Heart left ventricle (tissue), 16 donors: ENCODE measurements at regions not wholly inside any gene's neighbourhood (a gene's known extent, or its start where the extent isn't known, plus 50 kb on each side); places are given as distances from the start of the nearest gene placed in this dataset.

Experiments used
- ATAC-seq, 4 donors: fragments of 200-7000 bp; cut with Tn5 transposase; one replicate each; pipeline ENCODE4 v1.9.1; 2020 to 2022; ENCODE audit warnings: moderate library complexity in 4 of 4, mild to moderate bottlenecking in 3 of 4, moderate number of reproducible peaks in 1 of 4
- DNase-seq, 5 donors: peaks; one replicate each; pipeline ENCODE4 v3.0.0-alpha.2; 2020
- H3K27ac ChIP-seq, 12 donors: fragments of 200-600 bp; sonication (generic) in 4 of 12; one replicate each; pipeline versions ENCODE4 v1.5.0 to v1.8.0; 2016 to 2022; ENCODE audit warnings: mild to moderate bottlenecking in 2 of 12
- H3K27me3 ChIP-seq, 9 donors: fragments of 200-600 bp; sonication (generic) in 2 of 9; one replicate each; pipeline versions ENCODE4 v1.5.1 to v1.8.0; 2016 to 2022; ENCODE audit warnings: mild to moderate bottlenecking in 3 of 9
- H3K36me3 ChIP-seq, 9 donors: fragments of 200-600 bp; sonication (generic) in 2 of 9; one replicate each; pipeline versions ENCODE4 v1.5.0 to v1.8.0; 2018 to 2022; ENCODE audit warnings: mild to moderate bottlenecking in 2 of 9
- H3K4me1 ChIP-seq, 12 donors: fragments of 200-600 bp; sonication (generic) in 4 of 12; one replicate each; pipeline versions ENCODE4 v1.5.0 to v1.8.0; 2016 to 2022; ENCODE audit warnings: mild to moderate bottlenecking in 3 of 12
- H3K4me3 ChIP-seq, 12 donors: fragments of 200-600 bp; sonication (generic) in 4 of 12; one replicate each; pipeline versions ENCODE4 v1.5.0 to v1.8.0; 2017 to 2022; ENCODE audit warnings: mild to moderate bottlenecking in 9 of 12, moderate library complexity in 4 of 12
- H3K9me3 ChIP-seq, 12 donors: fragments of 200-600 bp; sonication (generic) in 4 of 12; one replicate each; pipeline versions ENCODE4 v1.5.0 to v1.8.0; 2016 to 2022; ENCODE audit warnings: mild to moderate bottlenecking in 1 of 12
- POLR2A ChIP-seq, 2 donors: fragments of 450-650 bp; IDR thresholded peaks; one replicate each; pipeline ENCODE4 v1.6.1; 2017; ENCODE audit warnings: antibody characterized with exemption in 2 of 2, mild to moderate bottlenecking in 2 of 2, moderate library complexity in 2 of 2
- WGBS, 4 donors: extraction: QIAGEN DNeasy Blood & Tissue Kit in 2 of 4; methylation state at CpG; one replicate each; pipeline versions ENCODE4 v1.1.5 to v1.1.7; 2013 to 2018; 5-methylcytosine and 5-hydroxymethylcytosine counted together
- intact Hi-C, 10 donors: fragments of 100-400 bp; cut with DNase I; formaldehyde crosslinking; loops; one replicate each; pipeline versions ENCODE4 v1.11.1 to v1.14.2; 2022
- TF ChIP-seq, protein P1 (sequence below), 12 donors: fragments of 200-600 bp; sonication (generic) in 4 of 12; IDR thresholded peaks; one replicate each; pipeline versions ENCODE4 v1.5.0 to v1.8.0; 2018 to 2022; ENCODE audit warnings: antibody characterized with exemption in 12 of 12, mild to moderate bottlenecking in 5 of 12
- donor health status: ischemic (EF 13 %, LVEDD 7.1; RV severe dilation, severe dysfunction).
- donor health status: healthy with polysubstance abuse.
- donor health status: DM: no; HTN: yes; CAD: no.
- donor health status: DM: no; HTN: no; CAD: no.
- donor health status: ischemic (EF 25% LVEDD 6.9; RV normal size, moderate dysfunction).
- donor health status: ischemic (EF 25% LVEDD 5.7; RV mildly dilated, moderate dysfunction).
- donor health status: healthy.
- donor health status: DM: yes; HTN: yes; CAD: no.
- donor health status: ischemic (EF 35%, LVEDD 5.7; RV mildly dilated, moderate dysfunction).
- donor health status: nonischemic (EF 11% LVEDD 7.7; RV severe dilation, severe dysfunction).
- donor health status: DM: yes; HTN: yes; CAD: no.
- donor health status: PGD.
- donor health status: ischemic (EF 29% LVEDD 5.4; RV normal size, mild dysfunction).
- donor health status: nonischemic (EF 23%, LVEDD 6.1; RV moderate dilation, normal function).

DNA sequence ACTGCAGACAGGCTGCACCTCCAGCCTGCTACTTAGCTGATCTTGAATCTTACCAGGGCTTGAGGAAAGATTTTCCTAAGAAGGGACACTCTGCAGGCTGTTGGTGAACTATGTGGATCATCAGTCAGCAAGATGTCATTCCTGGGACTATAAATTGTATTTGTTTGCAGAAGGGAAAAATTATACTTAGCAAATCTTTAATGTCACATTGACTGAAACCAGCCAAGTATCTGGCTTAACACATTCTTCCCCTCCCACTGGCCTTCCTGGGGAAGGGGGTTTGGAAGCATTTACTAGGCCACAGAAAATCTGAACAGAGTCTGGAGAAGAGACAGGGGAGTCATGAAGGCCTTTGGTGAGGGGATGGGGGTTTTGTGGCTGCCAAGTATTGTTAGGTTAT is 156.7 kb upstream of the EOLA2 start:
- H3K27me3 ChIP-seq = peaks cover 0 to 7% (median 0%) of the 10 kb centered on the region in 9 donors
- H3K9me3 ChIP-seq = no peaks in the 10 kb centered on the region
- H3K36me3 ChIP-seq = no peaks in the 10 kb centered on the region
- no peak overlapping the region for H3K27ac ChIP-seq
- DNase-seq (no peak), ATAC-seq (no peak)
- intact Hi-C loops = no loop called here
- H3K4me1 ChIP-seq = peaks cover 0 to 10% (median 0%) of the 10 kb centered on the region in 12 donors
- H3K4me3 ChIP-seq = no peak overlapping the region
- TF ChIP-seq POLR2A (IDR thresholded peaks at IDR 0.05) = no peak
- TF ChIP-seq, protein P1, sequence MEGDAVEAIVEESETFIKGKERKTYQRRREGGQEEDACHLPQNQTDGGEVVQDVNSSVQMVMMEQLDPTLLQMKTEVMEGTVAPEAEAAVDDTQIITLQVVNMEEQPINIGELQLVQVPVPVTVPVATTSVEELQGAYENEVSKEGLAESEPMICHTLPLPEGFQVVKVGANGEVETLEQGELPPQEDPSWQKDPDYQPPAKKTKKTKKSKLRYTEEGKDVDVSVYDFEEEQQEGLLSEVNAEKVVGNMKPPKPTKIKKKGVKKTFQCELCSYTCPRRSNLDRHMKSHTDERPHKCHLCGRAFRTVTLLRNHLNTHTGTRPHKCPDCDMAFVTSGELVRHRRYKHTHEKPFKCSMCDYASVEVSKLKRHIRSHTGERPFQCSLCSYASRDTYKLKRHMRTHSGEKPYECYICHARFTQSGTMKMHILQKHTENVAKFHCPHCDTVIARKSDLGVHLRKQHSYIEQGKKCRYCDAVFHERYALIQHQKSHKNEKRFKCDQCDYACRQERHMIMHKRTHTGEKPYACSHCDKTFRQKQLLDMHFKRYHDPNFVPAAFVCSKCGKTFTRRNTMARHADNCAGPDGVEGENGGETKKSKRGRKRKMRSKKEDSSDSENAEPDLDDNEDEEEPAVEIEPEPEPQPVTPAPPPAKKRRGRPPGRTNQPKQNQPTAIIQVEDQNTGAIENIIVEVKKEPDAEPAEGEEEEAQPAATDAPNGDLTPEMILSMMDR (IDR thresholded peaks at IDR 0.05) = no peak

DNA sequence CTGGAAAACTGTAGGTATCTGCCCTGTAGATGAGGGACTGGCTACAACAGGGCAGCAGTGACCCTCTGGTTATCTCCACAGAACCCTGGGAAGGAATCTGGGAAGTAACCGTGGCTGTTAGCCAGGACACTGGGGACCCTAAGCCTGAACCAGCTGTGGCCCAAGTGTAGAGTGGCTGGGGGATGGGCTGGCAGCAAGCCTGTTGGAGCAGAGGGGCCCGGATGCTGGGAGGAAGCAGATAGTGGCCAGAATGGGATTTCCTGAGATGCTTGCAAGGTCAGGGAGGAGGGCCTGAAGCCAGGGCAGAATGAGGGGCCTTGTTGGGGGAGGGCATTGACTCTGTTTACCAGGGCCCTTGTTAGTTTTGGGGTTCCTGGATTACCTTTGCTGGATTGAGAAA is 161.0 kb upstream of the EOLA2 start:
- ATAC-seq (no peak), DNase-seq (no peak)
- TF ChIP-seq, protein P1 (IDR thresholded peaks at IDR 0.05) = no peak
- no peak for TF ChIP-seq POLR2A (IDR thresholded peaks at IDR 0.05)
- Histone ChIP-seq H3K9me3 (peaks cover 0 to 4% (median 0%) of the 10 kb centered on the region in 12 donors), H3K4me3 (no peak overlapping the region), H3K27me3 (no peaks in the 10 kb centered on the region), H3K36me3 (no peaks in the 10 kb centered on the region), H3K27ac (no peak overlapping the region), H3K4me1 (peaks cover 0 to 10% (median 0%) of the 10 kb centered on the region in 12 donors)
- intact Hi-C loops = no loop called here
- WGBS, 4 donors = 4 to 33% (median 15%) methylated on average over 2 of the region's 2 CpGs

DNA sequence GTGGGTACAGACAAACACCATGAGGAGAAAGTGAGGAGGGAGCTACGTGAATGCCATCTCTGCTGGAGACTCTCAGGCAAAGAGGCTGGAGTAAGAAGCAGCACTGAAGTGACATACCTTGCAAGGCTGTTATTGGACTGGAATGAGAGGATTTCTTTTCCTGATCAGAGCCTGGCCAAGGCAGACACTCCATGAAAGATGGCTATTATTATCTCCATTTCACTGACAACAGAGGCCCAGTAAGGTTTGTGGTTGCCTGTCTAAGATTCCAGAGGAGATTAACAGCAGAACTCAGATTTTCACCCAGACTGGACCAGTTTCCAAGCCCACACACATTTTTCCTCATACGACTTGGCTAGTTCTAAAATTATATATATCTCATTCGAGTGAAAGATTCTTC is 162.0 kb upstream of the EOLA2 start:
- DNase-seq (no peak), ATAC-seq (no peak)
- Histone ChIP-seq H3K27me3 (no peaks in the 10 kb centered on the region), H3K4me1 (peaks cover 0 to 6% (median 0%) of the 10 kb centered on the region in 12 donors), H3K36me3 (no peaks in the 10 kb centered on the region), H3K27ac (no peak overlapping the region), H3K9me3 (peaks cover 0 to 4% (median 0%) of the 10 kb centered on the region in 12 donors), H3K4me3 (no peak overlapping the region)
- no peak for TF ChIP-seq POLR2A (IDR thresholded peaks at IDR 0.05)
- TF ChIP-seq, protein P1 (IDR thresholded peaks at IDR 0.05) = no peak
- intact Hi-C loops = no loop called here
- WGBS, 4 donors = 78 to 91% (median 83%) methylated on average over 3 of the region's 3 CpGs

DNA sequence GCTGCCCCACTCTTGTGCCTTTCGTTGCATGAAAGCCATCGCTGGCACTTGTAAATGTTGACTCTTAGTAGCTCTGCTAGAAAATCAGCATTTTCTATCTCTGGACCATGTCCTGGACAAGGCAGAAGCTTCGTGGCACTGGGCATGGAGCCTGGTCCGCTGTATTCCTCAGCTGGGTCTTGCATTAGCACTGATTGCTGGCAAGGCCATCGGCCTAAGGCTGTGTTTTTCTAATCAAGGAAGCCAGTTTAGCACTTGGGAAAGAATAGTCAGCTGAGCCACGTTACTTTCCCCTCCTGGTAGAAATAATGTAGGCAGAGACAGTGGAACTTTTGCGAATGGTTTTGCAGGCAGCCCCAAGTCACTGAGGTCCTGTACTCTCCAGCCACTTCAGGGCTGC is 180.2 kb upstream of the EOLA2 start:
- Histone ChIP-seq H3K36me3 (no peaks in the 10 kb centered on the region), H3K9me3 (no peaks in the 10 kb centered on the region), H3K27me3 (peaks cover 0 to 4% (median 0%) of the 10 kb centered on the region in 9 donors), H3K4me3 (no peak overlapping the region), H3K4me1 (peaks cover 0 to 8% (median 0%) of the 10 kb centered on the region in 12 donors), H3K27ac (no peak overlapping the region)
- 44 to 61% (median 55%) methylated on average over 7 of the region's 7 CpGs for WGBS, 4 donors
- ATAC-seq (peak in 1 of 4 donors; percentile 26), DNase-seq (no peak)
- intact Hi-C loops = no loop called here
- TF ChIP-seq, protein P1 (IDR thresholded peaks at IDR 0.05) = no peak
- no peak for TF ChIP-seq POLR2A (IDR thresholded peaks at IDR 0.05)
